ELF-1 (cell line): ENCODE measurements at regions not wholly inside any gene's neighbourhood (a gene's known extent, or its start where the extent isn't known, plus 50 kb on each side); places are given as distances from the start of the nearest gene placed in this dataset.

Experiments used
- DNase-seq: peaks from one replicate; pipeline ENCODE4 v3.0.0-alpha.2; 2016; ENCODE audit warnings: low read depth, low spot score

DNA sequence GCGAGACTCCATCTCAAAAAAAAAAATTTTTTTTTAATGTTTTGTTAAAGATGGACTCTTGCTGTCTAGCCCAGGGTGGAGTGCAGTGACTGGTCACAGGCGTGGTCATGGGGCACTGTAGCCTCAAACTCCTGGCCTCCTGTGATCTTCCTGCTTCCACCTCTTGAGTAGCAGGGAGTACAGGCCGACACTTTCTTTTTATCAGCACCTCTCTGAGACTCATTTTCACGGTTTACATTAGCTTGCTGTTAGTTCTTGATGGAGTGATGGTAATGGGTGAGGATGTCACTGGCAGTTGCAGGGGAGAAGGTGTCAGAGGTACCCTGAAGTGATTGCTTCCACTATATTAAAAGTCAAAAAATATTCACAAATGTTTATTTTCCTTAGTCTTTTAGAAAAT, 95.3 kb upstream of the MTPN start:
- DNase-seq: no peak

DNA sequence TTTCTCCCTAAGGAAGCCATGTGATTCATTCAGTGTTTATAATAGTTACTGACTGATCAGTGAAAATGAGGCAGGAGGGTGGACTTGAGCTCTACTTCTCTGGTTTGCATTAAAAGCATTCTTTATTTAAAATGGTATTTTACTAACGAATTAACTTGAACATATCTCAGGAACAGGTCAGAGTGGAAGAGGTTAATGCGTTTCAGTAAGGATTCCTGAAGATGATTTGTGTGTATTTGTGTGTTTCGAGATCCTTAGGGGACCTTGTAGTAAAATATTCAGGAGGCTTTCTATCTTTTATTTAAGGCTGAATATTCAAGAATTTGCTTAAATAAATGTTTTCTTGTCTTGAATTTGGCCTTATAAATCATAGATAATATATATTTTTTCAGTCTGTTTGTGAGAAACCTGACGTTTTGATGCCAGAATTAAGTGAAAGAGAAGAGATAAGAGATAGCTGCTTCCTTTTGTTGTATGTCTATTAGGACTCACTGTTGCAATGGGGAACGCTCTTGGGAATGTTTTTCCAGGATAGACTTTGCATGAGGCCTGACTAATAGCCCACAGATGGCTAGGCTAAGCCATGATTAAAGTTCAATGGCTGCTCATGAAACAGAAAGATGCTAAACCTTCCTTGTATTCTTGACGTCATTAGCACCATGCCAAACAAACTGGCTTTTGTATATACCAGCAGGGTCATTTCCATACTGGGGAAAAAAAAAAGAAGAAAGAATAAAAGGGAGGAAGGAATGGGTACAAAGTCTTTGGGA, 93.8 kb upstream of the MTPN start:
- no peak for DNase-seq

DNA sequence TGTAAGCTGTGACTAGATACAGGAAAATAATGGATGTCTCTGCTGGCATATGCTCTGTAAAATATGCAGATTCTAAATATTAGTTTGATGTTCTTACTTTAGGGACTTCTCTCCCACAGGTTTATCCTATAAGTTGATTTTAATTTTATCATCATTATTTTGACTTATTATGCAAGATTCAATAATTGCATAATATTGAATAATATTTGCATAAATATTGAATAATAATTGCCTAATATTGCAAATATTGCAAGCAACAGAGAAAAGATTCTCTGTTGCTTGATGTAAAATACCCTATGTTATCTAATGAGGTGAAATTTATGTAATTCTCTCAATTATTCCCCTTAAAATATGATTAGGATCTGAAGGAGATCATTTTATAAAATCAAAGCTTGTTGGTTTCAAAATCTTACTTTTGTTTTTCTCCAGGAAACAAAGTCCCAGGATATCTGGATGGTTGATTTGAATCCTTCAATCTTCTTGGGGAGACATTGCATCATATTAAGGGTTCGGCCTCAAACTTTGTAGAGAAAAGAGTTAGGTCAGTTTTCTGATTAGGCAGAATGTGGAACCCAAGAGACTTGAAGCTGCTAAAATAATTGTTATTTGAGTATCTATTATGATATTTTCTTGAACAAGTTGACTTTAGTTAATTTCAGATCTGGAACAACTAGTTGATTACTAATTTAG, 92.8 kb upstream of the MTPN start:
- DNase-seq: no peak

DNA sequence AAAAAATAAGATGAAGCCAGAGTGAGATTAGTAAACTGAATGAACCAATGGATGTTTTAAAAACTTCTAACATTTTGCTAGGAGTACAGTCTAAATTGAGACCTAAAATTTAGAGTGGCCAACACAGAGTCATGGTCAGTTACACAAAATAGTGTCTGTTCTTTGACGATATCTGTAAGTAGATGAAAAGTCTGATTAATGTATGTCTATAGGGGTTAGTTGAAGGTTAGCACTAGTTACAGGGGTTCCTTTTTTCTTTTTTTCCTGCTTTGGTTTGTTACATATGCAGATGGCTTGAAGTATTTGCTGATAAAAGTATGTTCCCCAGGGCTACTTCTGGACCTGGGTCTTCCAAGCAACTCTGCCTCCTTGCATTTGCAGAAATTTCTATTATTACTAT, 90.1 kb upstream of the MTPN start:
- no peak for DNase-seq

DNA sequence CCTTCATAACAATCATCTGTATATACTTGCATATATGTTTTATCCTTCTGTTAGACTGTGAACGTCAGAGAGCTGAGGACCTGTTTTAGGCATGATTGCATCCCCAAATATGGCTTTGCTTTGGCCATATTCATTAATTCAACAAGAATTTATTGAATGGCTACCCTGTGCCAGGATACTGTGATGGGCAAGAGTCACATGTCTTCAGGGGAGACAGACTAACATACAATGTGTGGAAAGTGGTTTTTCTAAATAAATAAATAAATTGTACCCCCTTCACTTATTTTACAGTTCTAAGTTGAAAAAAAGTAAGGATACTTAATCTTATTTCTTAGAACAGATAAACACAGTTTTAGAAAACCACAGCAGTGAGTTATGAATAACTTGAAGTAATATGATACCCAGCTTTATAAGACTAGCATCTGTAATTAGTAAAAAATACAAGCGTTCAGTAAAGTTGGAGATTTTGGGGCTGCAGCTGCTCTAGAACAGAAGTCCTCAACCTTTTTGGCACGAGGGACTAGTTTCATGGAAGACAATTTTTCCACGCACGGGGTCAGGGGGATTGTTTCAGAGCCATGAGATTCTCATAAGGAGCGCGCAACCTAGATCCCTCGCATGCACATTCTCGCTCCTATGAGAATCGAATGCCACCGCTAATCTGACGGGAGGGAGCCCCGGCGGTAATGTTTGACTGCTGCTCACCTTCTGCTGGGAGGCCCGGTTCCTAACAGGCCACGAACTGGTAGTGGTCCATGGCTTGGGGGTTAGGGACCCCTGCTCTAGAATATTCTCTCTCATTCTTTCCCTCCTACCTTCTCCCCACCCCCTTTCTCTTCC, 89.4 kb upstream of the MTPN start:
- DNase-seq: no peak

DNA sequence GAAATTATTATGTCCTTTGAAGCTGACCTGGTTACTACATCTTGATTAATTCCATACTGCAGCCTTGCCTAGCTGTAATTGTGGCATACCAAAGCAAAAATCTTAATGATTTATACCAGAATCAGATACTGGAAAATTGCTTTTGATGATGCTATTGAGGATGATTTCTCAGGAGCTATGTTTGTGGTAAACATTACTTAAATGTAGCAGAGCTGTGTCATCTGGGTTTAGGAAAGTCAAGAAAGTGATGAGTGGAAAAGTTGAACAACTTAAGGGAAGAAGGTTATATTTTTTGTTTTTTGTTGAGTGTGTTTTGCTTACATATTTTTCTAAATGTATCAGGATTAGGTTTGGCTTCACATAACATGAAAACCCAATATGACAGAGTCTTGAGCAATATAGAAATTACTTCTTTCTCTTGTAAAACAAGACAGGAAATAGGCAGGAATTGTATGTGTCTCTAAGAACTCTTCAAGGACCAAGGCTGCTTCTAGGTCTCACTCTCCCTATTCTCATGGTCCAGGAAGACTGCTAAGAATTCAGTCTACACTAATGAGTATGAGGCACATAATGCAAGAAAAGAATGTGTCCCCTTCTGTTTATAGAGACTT, 87.6 kb upstream of the MTPN start:
- DNase-seq: no peak

DNA sequence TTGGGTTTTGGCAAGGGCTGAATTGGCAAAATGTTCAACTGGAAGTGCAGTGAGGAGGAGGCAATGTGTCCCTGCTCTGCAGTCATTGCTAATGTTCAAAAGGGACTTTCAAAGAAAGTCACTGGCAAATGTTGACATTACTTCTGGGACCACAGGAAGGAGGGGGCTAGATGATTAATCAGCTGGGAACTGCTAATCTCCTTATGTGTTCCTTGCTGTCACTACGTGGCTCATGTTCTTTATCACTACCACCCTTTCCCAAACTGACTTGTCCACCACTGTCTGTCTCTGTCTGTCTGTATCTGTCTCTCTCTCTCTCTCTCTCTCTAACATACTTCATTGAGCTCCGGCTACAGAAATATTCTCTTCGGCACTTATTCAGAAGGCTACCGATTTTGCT, 86.9 kb upstream of the MTPN start:
- no peak for DNase-seq

DNA sequence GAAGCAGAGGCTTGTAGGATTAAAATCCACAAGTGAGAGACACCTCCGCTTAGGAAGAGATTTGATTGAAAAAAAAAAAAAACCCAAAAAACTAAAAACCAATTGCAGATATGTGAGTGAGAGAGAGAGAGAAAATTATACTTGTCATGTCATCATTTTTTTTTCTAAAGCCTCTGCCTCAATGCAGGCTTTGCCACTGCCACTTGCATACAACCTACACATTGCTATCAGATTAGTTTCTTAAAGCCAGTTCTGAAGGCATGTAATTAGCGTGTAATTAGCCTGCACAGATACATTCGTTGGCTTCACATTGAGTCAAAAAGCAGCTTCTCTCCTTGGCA, 86.1 kb upstream of the MTPN start:
- no peak for DNase-seq

DNA sequence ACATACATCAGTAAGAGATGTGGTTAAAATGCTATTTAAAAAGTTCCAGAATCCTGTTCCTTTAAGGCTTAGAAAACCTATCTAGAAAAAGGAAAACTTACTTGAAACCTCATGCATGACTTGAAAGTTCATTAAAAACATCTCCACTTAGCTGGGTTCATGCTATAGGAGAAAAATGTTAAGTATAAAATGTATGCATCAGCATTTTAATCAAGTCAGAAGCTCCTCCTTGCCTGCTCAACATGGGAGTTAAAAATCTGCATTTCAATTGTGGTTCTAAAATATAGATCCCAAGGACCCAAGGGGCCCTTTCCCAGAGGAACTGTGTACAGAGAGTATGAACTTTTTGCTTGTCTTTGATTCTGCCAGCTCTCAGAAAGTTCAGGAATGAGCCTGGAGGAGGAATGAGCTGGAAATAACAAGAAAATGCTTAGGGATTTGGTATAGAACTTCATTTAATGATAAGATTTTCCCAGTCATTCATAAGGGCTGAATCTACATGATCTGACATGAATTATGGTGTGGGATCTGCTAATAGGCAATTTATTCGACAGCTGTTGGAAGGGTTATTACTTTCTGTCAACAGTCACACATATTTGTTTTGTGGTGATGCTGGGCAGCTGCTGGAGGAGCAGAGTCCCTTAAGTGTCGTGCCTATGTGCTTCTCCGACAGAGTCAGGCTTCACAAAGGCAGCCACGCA, 85.6 kb upstream of the MTPN start:
- DNase-seq: no peak

DNA sequence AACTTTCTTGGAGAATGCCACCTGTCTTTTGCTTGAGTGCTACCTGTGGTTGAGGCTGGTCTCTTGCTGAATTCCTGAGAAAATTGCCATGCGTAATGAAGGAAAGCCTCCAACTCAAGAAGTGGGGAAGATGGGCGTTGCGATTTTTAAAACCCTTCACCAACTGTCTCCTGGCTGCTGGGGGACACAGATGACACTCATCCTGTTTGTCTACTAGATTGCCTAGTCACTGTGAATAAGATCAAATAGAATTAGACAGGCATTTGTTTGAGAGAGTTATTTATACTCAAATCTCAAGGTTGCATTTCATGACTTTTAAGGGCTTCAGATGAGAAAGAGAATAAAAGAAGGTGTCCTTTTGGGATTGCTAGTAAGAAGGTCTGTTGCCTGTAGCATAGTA, 84.3 kb upstream of the MTPN start:
- DNase-seq: no peak

DNA sequence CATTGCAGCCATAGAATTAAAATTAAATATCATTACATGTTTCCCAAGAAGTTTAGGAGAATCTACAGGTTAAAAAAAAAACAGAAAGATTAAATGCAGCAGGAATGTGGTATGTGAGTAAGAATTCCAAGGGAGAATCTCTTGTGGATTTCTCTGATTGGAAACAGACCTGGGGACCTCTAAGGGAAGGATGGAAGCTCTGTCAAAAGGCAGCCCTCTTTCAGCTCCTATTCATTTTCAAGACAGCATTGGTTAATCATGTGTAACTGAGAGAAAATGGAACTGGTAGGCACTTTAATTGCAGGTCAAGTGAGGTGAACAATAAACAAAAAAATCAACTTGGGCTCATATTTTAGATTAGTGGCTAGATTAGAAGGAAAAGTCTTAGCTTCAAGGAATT, 81.4 kb upstream of the MTPN start:
- DNase-seq: no peak

DNA sequence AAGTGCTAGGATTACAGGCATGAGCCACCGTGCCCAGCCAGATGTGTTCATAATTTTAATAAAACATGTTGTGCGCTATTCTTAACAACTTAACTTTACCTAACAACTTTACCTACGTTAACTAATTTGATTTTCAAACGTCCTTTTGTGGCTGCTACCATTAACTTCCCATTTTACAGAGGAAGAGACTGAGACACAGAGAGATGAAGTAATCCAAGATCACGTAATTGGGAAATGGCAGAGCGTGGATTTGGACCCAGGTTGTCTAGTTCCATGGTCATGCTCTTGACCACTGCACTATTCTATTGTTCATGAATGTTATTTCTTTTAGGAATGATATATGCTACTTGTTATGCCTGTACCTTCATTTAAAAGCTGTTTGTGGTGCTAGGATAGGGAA, 80.3 kb upstream of the MTPN start:
- no peak for DNase-seq

DNA sequence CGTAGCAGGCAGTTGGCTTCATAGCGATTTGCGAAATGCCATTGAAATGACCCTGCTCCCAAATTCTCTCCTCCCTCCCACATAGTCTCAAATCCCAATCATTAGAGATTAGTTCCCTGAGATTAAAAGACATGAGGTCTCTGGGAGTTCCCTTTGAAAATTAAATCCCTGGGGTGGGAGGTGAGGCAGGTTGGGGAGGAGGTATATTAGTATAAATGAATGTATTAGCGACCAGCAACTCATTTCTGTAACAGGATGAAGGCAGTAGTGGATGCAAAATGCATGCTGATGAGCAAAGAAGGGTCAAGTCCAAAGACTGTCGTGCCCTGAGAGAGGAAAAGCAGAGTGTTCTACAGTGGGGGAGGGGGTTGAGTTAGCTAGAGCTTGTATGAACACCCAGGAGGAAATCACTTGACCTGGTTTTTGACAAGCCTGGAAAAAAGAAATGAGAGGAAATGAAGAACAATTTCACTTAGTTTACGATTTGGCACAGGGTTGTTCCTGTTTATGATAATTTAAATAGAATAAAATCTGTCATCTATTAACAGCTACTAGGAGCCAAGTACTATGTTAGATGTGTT, 79.6 kb upstream of the MTPN start:
- DNase-seq: no peak

DNA sequence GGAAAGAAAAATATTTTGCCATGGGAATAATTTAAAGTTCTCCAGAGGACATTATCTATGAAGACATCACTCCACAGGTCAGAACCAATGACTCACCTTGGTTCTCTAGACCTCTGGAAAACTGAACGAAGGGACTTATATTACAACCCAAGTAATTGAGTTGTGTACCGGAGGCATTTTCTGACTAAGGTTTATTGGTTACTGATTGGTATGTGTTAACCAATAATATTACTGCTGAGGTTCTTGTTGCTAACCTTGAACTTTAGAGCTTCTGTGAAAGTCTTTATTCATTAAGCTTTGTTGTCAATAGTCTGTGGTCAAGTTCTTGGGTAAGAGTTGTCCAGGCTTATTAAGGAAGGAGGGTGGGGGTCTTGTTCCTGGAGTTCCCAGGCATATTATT, 78.1 kb upstream of the MTPN start:
- DNase-seq: no peak

DNA sequence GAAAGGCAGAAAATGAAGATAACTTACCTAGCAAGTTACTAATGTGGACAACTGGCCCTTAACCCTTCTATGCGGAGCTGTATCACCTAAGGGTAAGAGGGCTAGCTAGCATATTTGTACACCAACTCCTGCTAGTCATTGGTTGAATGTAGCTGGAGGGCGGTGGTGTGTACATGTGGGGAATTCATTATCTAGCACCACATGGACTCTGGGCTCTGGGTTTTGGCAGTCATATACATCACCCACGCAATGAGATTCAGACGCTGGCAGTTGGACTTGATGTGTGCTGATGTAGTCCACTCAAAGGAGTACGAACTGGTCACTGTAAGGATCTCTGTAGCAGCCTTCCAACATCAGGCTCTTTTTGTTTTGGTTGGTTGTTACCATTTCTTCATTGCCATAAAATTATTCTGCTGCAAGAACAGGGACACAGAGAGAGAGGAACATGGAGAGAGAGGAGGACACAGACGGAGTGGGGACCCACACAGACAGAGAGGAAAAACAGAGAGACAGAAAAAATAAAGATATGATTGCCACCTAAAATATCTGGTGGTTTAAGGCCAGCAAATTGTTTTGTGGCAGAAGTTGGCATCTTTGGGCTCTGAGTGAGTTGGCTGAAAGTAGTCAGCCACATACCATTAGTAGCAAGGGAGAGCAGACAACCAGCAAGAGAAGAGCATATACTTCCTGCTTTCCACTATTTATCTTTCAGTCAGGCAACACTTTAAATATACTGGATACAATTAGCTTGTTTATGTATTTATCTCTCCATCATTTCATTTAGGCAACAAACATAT, 76.7 kb upstream of the MTPN start:
- DNase-seq: no peak

DNA sequence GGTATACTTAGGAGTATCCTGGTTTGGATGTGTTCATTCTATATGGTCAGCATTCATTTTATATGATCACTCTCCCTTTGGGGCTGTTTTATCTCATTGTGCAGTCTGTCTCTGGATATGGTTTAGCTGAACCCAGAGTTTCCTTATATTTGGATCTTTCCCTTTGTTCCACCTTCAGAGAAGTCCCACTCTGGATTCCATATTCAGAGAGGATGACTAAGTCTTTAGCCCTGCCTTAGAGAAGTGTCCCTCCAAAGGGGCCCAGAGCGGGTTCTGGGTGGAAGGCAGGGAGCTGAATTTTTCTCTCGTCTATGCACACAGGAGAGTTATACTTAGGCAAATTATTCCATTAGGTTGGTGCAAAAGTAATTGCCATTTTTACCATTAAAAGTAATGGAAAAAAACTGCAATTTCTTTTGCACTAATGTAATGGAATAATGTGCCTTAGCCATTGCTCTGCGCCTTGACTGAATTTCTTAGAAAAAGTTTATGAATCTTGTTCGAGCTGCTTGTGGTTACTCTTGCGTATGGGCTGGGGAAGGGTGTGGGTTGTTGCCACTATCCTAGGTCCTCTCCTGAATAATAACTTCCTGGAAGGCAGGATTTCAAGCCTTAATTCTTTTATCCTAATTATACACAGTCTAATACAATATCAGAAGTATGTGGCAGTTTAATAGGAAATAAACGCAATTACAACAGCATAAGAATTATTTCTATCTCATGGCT, 74.2 kb upstream of the MTPN start:
- DNase-seq: no peak

DNA sequence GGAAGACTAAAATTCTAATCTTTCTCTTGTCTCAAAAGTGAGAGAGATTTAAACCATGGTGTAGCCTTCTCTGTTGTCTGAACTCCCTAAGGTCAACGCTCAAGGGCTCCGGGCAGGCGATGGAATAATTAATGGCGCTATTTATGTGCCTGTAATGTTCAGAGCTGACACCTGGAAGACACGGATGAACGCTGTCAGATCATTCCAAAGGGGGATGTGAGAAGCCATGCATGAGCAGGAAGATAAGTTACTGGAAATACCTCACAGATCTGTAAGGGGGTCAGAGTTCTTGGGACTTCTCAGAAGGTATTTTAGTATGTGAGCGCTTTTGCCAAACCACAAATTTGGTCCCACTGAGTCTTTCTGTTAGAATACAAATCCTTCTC, 73.3 kb upstream of the MTPN start:
- no peak for DNase-seq

DNA sequence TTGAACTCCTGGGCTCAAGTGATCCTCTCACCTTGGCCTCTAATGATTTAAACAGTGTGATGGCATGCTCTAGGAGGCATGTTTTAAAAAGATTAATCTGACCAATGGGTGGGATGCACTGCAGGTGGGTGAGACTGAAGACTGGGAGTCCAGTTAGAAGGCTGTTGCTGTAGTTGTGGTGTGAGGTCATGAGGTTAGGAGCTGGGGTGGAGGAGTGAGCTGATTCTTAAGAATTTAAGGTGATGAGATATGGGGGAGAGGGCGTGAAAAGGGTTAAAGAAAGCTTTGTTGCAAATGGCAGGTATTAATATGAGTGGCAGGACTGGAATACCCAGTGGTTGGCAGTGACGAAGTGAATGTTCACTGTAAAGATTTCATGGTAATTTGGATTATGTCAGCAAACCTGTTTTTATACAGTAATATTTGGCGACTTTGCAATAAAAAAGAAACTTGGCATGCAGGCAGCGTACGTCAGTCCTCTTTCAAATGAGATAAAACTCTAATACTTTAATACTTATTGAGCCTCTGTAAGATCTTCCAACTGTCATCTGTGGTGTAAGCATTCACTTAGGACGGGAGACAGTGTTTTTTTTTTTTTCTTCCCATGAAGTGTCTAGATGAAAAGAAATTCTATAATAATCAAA, 72.8 kb upstream of the MTPN start:
- DNase-seq: no peak

DNA sequence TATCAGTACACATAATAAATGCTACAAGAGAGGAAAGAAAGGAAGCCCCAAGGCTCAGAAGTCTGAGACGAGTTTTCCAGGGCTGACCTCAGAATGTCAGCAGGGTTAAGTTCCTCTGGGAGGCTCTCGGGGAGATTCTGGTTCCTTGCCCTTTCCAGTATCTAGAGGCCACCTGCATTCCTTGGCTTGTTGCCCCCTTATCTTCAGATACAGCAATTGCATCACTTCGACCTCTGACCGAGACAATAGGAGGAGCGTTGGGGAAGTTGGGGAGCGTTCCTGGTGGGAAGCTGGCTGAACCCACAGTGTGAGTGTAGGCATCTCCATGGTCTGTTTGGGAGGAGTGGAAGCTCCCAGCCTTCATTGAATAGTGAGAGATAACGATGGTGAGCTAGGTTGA, 72.0 kb upstream of the MTPN start:
- no peak for DNase-seq
